HG03565 (cell line): ENCODE measurements at regions not wholly inside any gene's neighbourhood (a gene's known extent, or its start where the extent isn't known, plus 50 kb on each side); places are given as distances from the start of the nearest gene placed in this dataset.

Experiments used
- ATAC-seq: cut with Tn5 transposase; IDR thresholded peaks from one replicate; pipeline ENCODE4 v1.9.1; 2021; ENCODE audit warnings: mild to moderate bottlenecking, moderate library complexity; ENCODE audit not compliant: unreplicated experiment

- no peak for ATAC-seq
Observed at GRCh38 chr4:75122424-75123014, 189.6 kb downstream of the PARM1 start.

- ATAC-seq: no peak
Observed at GRCh38 chr4:75118739-75119138, 185.8 kb downstream of the PARM1 start.

- no peak for ATAC-seq
Observed at GRCh38 chr4:75110061-75110460, 177.1 kb downstream of the PARM1 start.

- peak; percentile 59 for ATAC-seq
Observed at GRCh38 chr4:75107755-75108612, 175.1 kb downstream of the PARM1 start.

- ATAC-seq: no peak
Observed at GRCh38 chr4:75102787-75103085, 169.8 kb downstream of the PARM1 start.

GRCh38 chr4:75101906-75102786 lies 169.2 kb downstream of the PARM1 start:
- ATAC-seq: peak; percentile 28
